ENCODE measurements at regions not wholly inside any gene's neighbourhood (a gene's known extent, or its start where the extent isn't known, plus 50 kb on each side); places are given as distances from the start of the nearest gene placed in this dataset.

DNA sequence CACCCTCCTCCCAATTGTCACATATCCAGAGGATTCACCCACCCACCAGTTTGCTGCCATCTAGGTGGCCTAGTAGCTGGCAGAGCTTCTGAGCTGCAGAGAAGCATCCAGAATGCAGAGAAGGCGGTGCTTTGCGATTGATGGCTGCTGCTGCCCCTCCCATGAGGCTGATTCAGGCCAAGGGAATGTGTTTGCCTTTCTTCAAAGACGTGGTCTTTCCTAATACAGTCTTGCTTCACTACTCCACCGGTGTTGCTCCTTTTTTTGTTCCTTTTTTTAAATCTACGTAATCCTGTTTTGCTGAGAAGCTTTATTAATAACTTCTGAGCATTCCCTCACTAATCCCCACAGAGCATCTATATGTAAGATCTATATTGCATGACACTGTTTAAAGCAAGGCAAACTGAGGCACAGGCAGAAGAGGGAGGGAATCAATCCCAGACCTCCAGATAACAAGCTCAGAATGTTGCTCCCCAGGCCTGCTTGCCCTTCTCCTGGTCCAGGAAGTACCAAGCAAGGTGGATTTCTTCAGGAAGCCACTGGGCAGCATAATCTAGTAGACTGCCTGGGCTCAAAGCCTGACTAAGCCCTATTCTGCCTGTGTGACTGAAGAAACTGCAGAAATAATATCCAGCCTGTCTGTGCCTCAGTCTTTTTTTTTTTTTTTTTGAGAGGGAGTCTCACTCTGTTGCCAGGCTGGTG, 275.5 kb upstream of the FMN2 start:
- Histone ChIP-seq H3K36me3 (no peaks in the 10 kb centered on the region), H3K27ac (no peak overlapping the region), H3K4me3 (no peak overlapping the region), H3K9me3 (ENCODE audit: low read depth) (no peaks in the 10 kb centered on the region), H3K4me1 (ENCODE audit: low read depth) (no peaks in the 10 kb centered on the region), H3K27me3 (no peaks in the 10 kb centered on the region)
- TF ChIP-seq, protein P1, sequence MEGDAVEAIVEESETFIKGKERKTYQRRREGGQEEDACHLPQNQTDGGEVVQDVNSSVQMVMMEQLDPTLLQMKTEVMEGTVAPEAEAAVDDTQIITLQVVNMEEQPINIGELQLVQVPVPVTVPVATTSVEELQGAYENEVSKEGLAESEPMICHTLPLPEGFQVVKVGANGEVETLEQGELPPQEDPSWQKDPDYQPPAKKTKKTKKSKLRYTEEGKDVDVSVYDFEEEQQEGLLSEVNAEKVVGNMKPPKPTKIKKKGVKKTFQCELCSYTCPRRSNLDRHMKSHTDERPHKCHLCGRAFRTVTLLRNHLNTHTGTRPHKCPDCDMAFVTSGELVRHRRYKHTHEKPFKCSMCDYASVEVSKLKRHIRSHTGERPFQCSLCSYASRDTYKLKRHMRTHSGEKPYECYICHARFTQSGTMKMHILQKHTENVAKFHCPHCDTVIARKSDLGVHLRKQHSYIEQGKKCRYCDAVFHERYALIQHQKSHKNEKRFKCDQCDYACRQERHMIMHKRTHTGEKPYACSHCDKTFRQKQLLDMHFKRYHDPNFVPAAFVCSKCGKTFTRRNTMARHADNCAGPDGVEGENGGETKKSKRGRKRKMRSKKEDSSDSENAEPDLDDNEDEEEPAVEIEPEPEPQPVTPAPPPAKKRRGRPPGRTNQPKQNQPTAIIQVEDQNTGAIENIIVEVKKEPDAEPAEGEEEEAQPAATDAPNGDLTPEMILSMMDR (IDR thresholded peaks at IDR 0.05; ENCODE audit: low read depth, low read length): no peak
- DNase-seq (ENCODE audit: low read depth in 1 of 2, low spot score in 1 of 2): peak in 1 of 2 donors; percentile 61

DNA sequence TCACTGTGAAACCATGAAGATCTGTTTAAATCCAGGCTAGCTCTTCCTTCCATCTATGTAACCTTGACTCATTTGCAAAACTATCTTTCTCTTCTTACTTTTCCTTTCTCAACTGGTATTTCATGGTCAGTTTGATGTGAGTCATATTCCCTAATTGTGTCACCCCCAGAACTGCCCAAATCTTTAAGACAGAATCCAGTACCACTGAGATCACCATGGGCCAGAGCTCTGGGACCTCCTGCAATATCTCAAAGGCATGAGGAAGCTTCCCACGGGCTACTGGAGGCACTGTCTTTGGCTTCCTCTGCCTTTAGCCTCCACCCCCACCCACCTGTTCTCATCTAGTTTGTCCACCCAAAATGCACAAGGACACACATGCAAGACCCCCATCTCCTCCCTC, 274.4 kb upstream of the FMN2 start:
- Histone ChIP-seq H3K27ac (no peak overlapping the region), H3K9me3 (ENCODE audit: low read depth) (no peaks in the 10 kb centered on the region), H3K4me3 (no peak overlapping the region), H3K36me3 (no peaks in the 10 kb centered on the region), H3K27me3 (no peaks in the 10 kb centered on the region), H3K4me1 (ENCODE audit: low read depth) (no peaks in the 10 kb centered on the region)
- no peak for DNase-seq (ENCODE audit: low read depth in 1 of 2, low spot score in 1 of 2)
- TF ChIP-seq, protein P1 (IDR thresholded peaks at IDR 0.05; ENCODE audit: low read depth, low read length): no peak

DNA sequence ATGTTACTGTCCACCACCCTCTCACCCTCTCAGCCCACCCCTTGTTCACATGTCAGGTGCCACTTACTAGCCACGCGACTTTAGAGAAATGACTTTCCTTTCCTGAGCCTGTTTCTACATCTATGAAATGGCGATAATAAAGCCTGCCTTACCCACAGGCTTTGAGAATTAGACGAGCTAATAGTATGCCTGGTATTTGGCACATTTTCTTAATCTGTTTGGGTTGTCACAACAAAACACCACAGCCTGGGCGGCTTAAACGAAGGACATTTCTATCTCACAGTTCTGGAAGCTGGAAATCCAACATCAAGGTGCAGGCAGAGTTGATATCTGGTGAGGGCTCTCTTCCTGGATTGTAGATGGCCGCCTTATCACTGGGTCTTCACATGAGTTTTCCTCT, 273.9 kb upstream of the FMN2 start:
- no peaks in the 10 kb centered on the region for H3K9me3 ChIP-seq (ENCODE audit: low read depth)
- TF ChIP-seq, protein P1 (IDR thresholded peaks at IDR 0.05; ENCODE audit: low read depth, low read length): no peak
- H3K27me3 ChIP-seq: no peaks in the 10 kb centered on the region
- H3K27ac ChIP-seq: no peak overlapping the region
- no peaks in the 10 kb centered on the region for H3K36me3 ChIP-seq
- DNase-seq (ENCODE audit: low read depth in 1 of 2, low spot score in 1 of 2): no peak
- no peaks in the 10 kb centered on the region for H3K4me1 ChIP-seq (ENCODE audit: low read depth)
- no peak overlapping the region for H3K4me3 ChIP-seq

DNA sequence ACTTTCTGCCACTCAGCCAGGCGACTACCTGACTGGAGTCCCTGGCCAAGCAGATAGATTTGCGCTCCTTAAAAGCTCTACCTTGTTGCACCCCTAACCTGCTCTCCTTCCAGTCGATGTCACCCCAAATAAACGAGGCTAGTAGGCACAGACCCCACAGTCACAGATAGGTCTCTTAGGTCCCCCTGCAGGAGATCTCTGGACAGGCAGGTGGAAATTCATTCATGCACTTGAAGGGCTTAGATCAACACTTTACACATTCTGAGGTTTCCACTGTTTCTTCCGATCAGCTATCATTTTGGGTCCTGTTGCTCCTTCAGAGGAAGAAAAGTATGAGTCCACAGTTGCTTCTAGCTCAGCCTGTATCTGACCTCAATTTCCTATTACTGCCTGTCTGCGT, 272.6 kb upstream of the FMN2 start:
- TF ChIP-seq, protein P1 (IDR thresholded peaks at IDR 0.05; ENCODE audit: low read depth, low read length): no peak
- H3K4me3 ChIP-seq: no peak overlapping the region
- no peaks in the 10 kb centered on the region for H3K4me1 ChIP-seq (ENCODE audit: low read depth)
- no peaks in the 10 kb centered on the region for H3K36me3 ChIP-seq
- no peaks in the 10 kb centered on the region for H3K9me3 ChIP-seq (ENCODE audit: low read depth)
- DNase-seq (ENCODE audit: low read depth in 1 of 2, low spot score in 1 of 2): no peak
- H3K27ac ChIP-seq: no peak overlapping the region
- no peaks in the 10 kb centered on the region for H3K27me3 ChIP-seq

DNA sequence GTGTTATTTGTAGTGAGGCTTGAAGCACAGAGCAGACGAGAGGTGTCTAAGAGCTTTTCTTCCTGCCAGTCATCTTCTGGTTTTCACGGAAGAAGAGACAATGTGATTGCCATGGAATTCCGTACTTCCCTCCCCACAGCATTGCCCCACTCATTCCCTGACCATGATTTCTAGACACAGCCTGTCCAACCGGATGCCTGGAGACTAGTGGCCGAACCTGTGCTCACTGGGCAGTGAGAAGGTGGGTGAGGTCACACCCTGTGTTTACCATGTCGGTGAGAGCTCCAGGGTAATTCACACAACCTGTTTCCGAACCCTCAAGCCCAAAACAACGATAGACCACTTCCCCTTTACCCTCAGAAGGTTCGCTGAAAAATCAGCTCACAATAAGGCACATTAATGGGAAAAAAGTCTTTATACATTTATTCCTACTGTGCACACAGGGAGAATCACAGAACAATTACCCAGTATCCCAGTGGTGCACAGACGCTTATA, 271.9 kb upstream of the FMN2 start:
- Histone ChIP-seq H3K36me3 (no peaks in the 10 kb centered on the region), H3K4me3 (no peak overlapping the region), H3K4me1 (ENCODE audit: low read depth) (no peaks in the 10 kb centered on the region), H3K9me3 (ENCODE audit: low read depth) (no peaks in the 10 kb centered on the region), H3K27me3 (no peaks in the 10 kb centered on the region), H3K27ac (no peak overlapping the region)
- TF ChIP-seq, protein P1 (IDR thresholded peaks at IDR 0.05; ENCODE audit: low read depth, low read length): no peak
- DNase-seq (ENCODE audit: low read depth in 1 of 2, low spot score in 1 of 2): no peak

Measured in cardiac muscle cell (in vitro differentiated cells and primary cell).